Posterior vena cava (tissue), 2 donors: ENCODE measurements at regions not wholly inside any gene's neighbourhood (a gene's known extent, or its start where the extent isn't known, plus 50 kb on each side); places are given as distances from the start of the nearest gene placed in this dataset.

Experiments used
- DNase-seq: peaks from one replicate; pipeline ENCODE4 v3.0.0-alpha.2; 2020; ENCODE audit warnings: low spot score
- intact Hi-C, 2 donors: fragments of 100-400 bp; cut with DNase I; formaldehyde crosslinking; loops; one replicate each; pipeline versions ENCODE4 v1.14.1 to v1.14.2; 2022 to 2023
- donor health status: DM: yes; HTN: yes; CAD: no.
- donor health status: DM: yes; HTN: yes; CAD: no.

- DNase-seq: no peak
- intact Hi-C loops: no loop called here
Observed at GRCh38 chr10:44306762-44307161, 78.1 kb downstream of the CXCL12 start.

- DNase-seq: no peak
- intact Hi-C loops: no loop called here
Observed at GRCh38 chr10:44306147-44306710, 78.7 kb downstream of the CXCL12 start.

- intact Hi-C loops: no loop called here
- DNase-seq: no peak
Observed at GRCh38 chr10:44301781-44302355, 83.0 kb downstream of the CXCL12 start.

GRCh38 chr10:44300666-44301649, 83.9 kb downstream of the CXCL12 start:
- intact Hi-C loops: no loop called here
- DNase-seq: no peak

- intact Hi-C loops: no loop called here
- no peak for DNase-seq
Observed at GRCh38 chr10:44298713-44299112, 86.2 kb downstream of the CXCL12 start.

GRCh38 chr10:44297963-44298362, 86.9 kb downstream of the CXCL12 start:
- DNase-seq: no peak
- intact Hi-C loops: no loop called here

- DNase-seq: no peak
- intact Hi-C loops: no loop called here
Observed at GRCh38 chr10:44295644-44296241, 89.2 kb downstream of the CXCL12 start.

GRCh38 chr10:44294726-44295412, 90.0 kb downstream of the CXCL12 start:
- intact Hi-C loops: loop anchor here in 1 of 2 donors (1.0 kb wide), 1 partner anchor 19 kb away; no protein-coding TSS in a partner anchor
- DNase-seq: no peak

- intact Hi-C loops: loop anchor here in 1 of 2 donors (1.0 kb wide), 1 partner anchor 18 kb away; no protein-coding TSS in a partner anchor
- no peak for DNase-seq
Observed at GRCh38 chr10:44293842-44294241, 91.1 kb downstream of the CXCL12 start.

- no peak for DNase-seq
Observed at GRCh38 chr10:44293306-44293778, 91.6 kb downstream of the CXCL12 start.

GRCh38 chr10:44292390-44293002, 92.4 kb downstream of the CXCL12 start:
- DNase-seq: no peak
- intact Hi-C loops: no loop called here

More at GRCh38 chr10:44293306-44293778, 91.6 kb downstream of the CXCL12 start:
- intact Hi-C loops: no loop called here

- intact Hi-C loops: no loop called here
- DNase-seq: no peak
Observed at GRCh38 chr10:44291091-44291490, 93.8 kb downstream of the CXCL12 start.

GRCh38 chr10:44289125-44289524, 95.8 kb downstream of the CXCL12 start:
- DNase-seq: no peak
- intact Hi-C loops: no loop called here

- DNase-seq: no peak
- intact Hi-C loops: no loop called here
Observed at GRCh38 chr10:44287408-44287807, 97.5 kb downstream of the CXCL12 start.

- no peak for DNase-seq
- intact Hi-C loops: no loop called here
Observed at GRCh38 chr10:44284198-44285084, 100.5 kb downstream of the CXCL12 start.

- no peak for DNase-seq
- intact Hi-C loops: no loop called here
Observed at GRCh38 chr10:44282626-44283300, 102.1 kb downstream of the CXCL12 start.

GRCh38 chr10:44281662-44282061, 103.2 kb downstream of the CXCL12 start:
- no peak for DNase-seq
- intact Hi-C loops: no loop called here
